ENCODE measurements at regions not wholly inside any gene's neighbourhood (a gene's known extent, or its start where the extent isn't known, plus 50 kb on each side); places are given as distances from the start of the nearest gene placed in this dataset.

- TF ChIP-seq CTCF (IDR thresholded peaks at IDR 0.05; ENCODE audit: insufficient read depth, low read depth, low read length) (no peak), EZH2 (IDR thresholded peaks at IDR 0.05; ENCODE audit: insufficient read depth, low read length) (no peak)
Observed at GRCh38 chr2:123359636-123360035, 665.5 kb upstream of the CNTNAP5 start.
